GM12865 (cell line): ENCODE measurements at regions not wholly inside any gene's neighbourhood (a gene's known extent, or its start where the extent isn't known, plus 50 kb on each side); places are given as distances from the start of the nearest gene placed in this dataset.
"Not testable (repeated sequence)": the region's sequence is repeated elsewhere in the genome, so short reads cannot be mapped to it uniquely, and the experiment has no call there.

Experiments
- DNase-seq: peaks from one replicate; pipeline ENCODE4 v3.0.0; 2010; ENCODE audit warnings: low read depth
- H3K4me3 ChIP-seq: 2 replicates; pipeline ENCODE4 v1.5.1; 2011; ENCODE audit warnings: mild to moderate bottlenecking, low read depth, low read length, control low read depth
- TF ChIP-seq, protein P1 (sequence below): IDR thresholded peaks from 2 replicates; pipeline ENCODE4 v1.5.1; 2011; ENCODE audit warnings: low read length, control low read depth, low read depth, inconsistent platforms; ENCODE audit not compliant: insufficient read depth; ENCODE audit errors: missing control alignments

DNA sequence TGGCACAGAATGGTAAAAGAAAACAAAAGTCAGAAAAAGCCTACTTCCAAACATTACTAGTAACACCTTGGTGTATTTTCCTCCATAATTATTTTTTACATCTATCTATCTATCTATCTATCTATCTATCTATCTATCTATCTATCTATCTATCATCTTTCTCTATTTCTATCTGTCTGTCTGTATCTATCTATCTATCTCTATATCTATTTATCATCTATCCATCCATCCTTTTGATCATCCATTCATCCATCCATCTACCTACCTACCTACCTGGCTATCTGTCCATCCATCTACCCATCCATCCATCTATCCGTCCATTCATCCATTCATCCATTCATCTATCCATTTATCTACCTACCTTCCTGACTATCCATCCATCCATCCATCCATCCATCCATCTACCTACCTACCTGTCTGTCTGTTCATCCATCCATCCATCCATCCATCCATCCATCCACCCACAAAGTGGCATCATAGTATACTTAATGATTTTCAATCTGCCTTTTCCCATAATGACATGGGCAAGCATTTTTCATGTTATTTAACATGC is 121.9 kb upstream of the NEK6 start:
- no peak for DNase-seq
- no peak overlapping the region for H3K4me3 ChIP-seq
- TF ChIP-seq, protein P1, sequence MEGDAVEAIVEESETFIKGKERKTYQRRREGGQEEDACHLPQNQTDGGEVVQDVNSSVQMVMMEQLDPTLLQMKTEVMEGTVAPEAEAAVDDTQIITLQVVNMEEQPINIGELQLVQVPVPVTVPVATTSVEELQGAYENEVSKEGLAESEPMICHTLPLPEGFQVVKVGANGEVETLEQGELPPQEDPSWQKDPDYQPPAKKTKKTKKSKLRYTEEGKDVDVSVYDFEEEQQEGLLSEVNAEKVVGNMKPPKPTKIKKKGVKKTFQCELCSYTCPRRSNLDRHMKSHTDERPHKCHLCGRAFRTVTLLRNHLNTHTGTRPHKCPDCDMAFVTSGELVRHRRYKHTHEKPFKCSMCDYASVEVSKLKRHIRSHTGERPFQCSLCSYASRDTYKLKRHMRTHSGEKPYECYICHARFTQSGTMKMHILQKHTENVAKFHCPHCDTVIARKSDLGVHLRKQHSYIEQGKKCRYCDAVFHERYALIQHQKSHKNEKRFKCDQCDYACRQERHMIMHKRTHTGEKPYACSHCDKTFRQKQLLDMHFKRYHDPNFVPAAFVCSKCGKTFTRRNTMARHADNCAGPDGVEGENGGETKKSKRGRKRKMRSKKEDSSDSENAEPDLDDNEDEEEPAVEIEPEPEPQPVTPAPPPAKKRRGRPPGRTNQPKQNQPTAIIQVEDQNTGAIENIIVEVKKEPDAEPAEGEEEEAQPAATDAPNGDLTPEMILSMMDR: no peak

GRCh38 chr9:124137009-124137943 is 120.5 kb upstream of the NEK6 start:
- TF ChIP-seq, protein P1: no peak
- peak overlapping the region; percentile 45 for H3K4me3 ChIP-seq
- peak; percentile 94 for DNase-seq

DNA sequence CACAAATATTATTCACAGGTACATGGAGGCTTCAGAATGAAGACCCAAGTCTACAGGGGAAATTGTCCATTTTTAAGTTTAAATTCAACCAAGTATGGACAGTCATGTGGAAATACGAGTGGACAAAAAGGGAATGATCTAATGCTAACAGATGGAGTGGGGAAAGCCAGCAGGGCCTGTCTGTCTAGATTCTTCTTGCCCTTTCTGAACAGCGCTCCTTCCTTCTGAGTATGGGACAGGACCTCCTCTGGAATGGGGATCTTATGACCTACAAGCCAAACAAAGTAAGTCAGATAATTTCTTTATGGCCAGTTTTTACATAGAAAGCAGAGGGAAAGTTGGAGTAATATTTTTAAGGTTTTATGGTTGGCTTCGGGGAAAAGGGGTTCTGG is 119.8 kb upstream of the NEK6 start:
- DNase-seq: peak; percentile 35
- TF ChIP-seq, protein P1: no peak
- peak overlapping the region; percentile 45 for H3K4me3 ChIP-seq

GRCh38 chr9:124139001-124139400 is 118.7 kb upstream of the NEK6 start:
- DNase-seq: peak; percentile 38
- H3K4me3 ChIP-seq: peak overlapping the region; percentile 45
- TF ChIP-seq, protein P1: no peak

DNA sequence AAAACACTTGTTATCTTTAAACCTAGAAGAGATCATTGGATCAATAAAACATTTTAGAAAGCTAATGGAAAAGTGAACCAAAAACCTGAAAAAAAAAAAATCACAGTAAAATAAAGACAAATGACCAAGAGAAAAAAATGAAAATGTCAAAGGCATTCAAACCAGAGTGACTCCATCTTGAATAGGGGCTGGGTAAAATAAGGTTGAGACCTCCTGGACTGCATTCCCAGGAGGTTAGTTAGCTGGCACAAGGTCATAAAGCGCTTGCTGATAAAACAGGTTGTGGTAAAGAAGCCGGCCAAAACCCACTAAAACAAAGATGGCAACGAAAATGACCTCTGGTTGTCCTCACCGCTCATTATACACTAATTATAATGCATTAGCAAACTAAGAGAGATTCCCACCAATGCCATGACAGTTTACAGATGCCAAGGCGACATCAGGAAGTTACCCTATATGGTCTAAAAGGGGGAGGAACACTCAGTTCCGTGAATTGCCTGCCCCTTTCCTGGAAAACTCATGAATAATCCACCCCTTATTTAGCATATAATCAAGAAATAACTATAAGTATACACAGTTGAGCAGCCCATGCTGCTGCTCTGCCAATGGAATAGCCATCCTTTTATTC is 116.7 kb upstream of the NEK6 start:
- TF ChIP-seq, protein P1: no peak
- no peak for DNase-seq
- no peak overlapping the region for H3K4me3 ChIP-seq

DNA sequence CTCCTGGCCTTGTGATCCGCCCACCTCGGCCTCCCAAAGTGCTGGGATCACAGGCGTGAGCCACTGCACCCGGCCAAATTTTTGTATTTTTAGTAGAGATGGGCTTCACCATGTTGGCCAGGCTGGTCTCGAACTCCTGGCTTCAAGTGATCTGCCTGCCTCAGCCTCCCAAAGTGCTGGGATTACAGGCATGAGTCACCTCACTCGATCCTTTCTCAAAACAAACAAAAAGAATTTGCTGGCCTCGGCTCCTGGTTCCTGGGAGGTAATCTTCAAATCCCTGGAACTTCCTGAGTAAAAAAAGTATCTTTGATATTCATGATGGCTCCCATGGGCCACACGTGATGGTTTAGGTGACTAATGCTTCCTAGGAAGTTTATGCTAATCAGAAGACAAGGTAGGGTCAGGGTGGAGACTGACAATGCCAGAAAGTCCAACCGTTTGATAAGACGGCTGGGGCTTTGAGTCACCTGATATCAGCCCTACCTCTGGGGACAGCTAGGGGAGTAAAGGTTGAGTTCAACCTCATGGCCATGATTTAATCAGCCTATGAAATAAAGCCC is 113.1 kb upstream of the NEK6 start:
- H3K4me3 ChIP-seq, DNase-seq: not testable (repeated sequence)

DNA sequence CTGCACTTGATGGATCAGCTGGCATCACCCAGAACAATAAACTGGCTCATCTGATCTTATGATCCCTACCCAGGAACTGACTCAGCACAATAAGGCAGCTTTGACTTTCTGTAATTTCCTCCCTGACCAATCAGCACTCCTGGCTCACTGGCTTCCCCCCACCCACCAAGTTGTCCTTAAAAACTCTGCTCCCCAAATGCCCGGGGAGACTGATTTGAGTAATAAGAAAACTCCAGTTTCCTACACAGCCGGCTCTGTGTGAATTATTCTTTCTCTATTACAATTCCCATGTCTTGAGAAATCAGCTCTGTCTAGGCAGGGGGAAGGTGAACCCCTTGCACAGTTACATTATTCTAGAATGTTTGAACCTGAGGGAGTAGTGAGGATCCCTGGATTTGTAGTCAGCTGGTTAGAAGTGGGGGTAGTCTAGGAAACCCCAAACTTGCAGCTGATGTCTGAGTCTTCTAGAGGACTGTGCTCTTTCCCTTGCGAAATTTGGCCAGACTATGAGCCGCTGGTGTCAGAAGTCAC is 111.7 kb upstream of the NEK6 start:
- H3K4me3 ChIP-seq: no peak overlapping the region
- TF ChIP-seq, protein P1: no peak
- no peak for DNase-seq
